Activated gamma-delta T cell treated with Interleukin-2 at 50 U/mL for 16 hours (primary cell): ENCODE measurements at regions not wholly inside any gene's neighbourhood (a gene's known extent, or its start where the extent isn't known, plus 50 kb on each side); places are given as distances from the start of the nearest gene placed in this dataset.

Source experiments
- DNase-seq: peaks from one replicate; pipeline ENCODE4 v3.0.0-alpha.2; 2020

DNA sequence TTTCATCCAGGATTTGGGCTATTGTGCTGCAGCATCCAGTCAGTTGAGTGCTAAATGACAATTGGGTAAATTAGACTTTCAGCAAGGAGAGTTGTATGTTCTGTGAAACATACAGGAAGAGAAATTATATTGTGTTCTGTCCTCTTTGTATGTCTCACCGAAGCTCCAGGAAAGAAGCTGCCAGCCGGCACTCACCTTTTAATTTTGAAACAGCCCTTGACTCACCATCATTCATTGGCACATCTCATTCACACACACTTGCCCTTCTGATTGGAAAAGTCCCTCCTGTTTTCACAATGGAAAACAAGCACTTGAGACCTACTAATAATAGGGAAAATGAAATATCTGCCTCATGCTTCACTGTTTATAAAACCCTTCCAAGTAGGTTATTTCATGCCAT, 495.6 kb downstream of the RPS24 start:
- no peak for DNase-seq

DNA sequence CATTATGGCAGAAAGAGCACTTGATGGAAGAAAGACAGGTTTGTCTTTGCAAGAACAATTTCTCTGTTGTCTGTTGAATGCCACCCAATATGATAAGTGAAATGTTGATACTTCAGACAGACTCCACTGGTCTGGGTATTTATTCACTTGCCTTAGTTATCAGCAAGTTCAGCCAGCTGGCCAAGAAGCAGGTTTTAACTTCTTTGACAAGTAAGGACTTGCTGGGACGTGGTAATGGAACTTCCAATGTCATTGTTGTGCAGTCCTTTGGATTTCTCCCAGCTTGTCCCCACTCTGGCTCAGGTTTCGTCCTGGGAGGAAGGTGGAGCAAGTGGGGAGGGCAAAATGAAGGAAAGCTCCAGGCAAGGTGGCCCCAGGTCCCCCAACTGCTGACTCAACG, 497.4 kb downstream of the RPS24 start:
- no peak for DNase-seq

- no peak for DNase-seq
Observed at GRCh38 chr10:78532480-78533042, 498.9 kb downstream of the RPS24 start.

GRCh38 chr10:78533098-78533497, 499.4 kb downstream of the RPS24 start:
- no peak for DNase-seq

DNA sequence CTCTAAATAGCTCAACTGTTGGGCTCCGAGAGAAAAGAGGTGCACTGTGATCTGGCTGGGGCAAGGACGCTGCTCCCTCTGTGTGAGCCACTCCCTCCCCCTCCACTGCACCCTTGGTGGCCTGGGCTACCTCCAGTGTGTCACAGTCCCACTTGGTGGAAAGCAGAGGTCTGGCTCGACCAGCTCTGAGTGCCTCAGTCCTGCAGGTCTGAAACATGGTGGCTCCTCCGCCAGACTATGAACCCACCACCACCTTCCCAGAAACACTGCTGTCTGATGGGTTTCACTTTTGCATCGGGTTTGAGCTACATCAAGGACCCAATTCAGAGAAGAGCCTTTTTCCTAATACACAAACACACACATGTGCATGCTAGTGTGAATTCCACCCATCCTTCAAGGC, 500.1 kb downstream of the RPS24 start:
- no peak for DNase-seq

DNA sequence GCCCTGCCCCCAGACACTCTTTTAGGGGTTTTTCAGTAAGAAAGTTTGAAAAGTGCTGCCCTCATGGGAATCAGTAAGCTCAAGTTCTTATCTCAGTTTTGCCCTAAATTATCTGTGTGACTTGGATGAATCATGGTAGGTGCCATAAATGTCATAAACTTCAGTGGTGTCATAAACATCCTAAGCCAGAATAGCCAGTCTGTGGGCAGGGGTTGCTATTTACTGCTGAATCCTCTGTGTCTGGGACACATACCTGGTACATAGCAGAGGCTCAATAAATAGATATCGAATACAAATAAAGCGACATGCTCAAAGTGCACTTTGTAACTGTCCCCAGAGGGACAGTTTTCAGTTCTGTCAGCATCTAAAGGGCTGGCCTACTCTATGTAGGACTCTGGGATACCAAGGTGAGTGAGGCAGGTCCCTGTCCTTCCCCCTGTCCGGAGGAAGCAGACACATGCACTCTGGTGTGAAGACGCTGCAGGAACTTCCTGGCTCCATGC, 502.1 kb downstream of the RPS24 start:
- DNase-seq, result no peak

DNA sequence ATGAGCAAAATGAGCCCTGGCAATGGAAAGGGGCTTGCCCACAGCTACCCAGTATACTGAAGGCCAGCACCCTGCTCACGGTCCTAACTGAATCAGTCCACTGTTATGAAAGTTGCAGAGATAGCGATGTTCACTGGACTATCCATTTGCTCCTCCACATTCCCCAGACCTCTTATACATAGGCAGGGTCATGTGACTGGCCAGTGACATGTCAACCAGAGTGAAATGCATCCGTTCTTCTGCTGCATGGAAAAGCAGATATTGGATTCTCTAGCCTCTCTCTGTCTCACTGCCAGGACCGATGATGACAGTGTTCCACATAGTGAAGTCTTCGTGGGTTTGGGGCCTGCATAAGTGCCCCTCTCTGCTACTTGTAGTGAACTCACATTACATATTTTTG, 503.4 kb downstream of the RPS24 start:
- no peak for DNase-seq

DNA sequence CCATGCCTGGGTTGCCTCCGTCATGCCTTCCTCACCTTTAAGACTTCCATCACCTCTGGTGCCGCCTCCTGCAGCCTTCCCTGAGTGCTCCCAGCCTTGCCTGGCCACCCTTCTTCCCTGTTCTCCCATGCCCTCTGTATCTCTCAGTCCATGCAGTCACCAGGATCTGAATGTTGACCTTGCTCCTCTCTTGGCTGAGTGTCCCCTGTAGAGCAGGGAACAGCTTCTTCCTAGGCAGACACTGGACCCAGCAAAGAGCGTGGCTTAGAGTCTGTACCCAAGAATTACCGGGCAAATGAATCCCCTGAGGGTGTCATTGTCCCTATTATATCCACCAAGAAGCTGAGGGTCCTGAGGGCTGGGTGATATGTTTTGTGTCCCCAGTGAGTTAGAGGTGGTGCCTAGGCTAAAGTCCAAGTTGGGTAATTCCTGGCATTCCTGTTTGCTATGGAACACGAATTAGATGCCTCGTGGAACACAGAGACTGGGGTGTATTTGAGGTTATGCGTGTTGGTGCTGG, 505.6 kb downstream of the RPS24 start:
- DNase-seq, result no peak

DNA sequence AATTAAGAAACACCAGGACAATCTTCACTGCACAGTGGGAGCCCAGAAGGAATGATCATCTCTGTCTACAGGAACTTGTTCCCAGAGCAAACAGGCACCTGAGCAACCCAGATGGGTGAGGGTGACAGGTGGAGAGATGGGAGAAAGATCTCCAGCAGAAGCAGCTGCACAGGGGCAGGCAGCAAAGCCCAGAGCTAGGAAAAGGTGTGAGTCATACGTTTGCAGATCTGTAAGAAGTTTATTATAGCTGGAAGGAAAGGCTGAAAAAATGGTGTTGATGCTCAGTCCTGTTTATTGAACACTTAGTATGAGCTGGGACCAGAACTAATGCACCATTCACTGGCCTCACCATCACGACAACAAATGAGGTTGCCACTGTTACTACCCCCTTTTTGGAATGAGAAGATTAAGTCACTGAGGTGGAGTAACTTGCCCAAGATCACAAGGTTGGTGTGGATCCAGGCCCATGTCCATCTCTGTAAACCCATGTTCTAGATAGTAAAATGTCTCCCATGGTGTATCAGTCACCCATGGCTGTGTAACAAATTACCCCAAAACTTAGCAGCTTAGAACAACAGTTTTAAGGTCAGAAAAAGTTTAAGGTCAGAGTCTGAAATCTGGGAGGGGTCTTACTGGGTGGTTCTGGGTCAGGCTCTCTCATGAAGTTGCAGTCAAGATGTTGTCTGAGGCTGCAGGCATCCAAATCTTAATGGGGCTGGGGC, 506.9 kb downstream of the RPS24 start:
- no peak for DNase-seq

GRCh38 chr10:78541481-78542140, 507.9 kb downstream of the RPS24 start:
- no peak for DNase-seq

GRCh38 chr10:78542141-78542489, 508.5 kb downstream of the RPS24 start:
- no peak for DNase-seq

DNA sequence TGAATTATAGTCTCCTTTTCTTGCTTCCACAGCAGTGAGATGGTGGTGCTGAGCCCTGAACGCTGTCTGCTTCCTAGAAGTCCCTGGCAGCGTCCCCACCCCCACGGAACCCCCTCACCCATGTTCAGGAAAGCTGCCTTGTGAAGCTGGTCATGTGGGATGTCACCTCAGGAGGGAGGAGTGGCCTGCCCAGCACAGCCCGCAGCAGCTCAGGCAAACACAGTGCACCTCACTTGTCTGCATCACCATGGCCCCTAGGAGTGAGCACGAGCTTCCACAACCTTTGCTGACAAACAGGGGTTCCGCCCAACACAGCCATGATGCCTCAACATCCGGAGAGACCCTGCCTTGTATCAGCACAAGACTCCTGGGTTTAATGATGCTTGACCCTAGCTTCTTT, 508.9 kb downstream of the RPS24 start:
- DNase-seq, result no peak

DNA sequence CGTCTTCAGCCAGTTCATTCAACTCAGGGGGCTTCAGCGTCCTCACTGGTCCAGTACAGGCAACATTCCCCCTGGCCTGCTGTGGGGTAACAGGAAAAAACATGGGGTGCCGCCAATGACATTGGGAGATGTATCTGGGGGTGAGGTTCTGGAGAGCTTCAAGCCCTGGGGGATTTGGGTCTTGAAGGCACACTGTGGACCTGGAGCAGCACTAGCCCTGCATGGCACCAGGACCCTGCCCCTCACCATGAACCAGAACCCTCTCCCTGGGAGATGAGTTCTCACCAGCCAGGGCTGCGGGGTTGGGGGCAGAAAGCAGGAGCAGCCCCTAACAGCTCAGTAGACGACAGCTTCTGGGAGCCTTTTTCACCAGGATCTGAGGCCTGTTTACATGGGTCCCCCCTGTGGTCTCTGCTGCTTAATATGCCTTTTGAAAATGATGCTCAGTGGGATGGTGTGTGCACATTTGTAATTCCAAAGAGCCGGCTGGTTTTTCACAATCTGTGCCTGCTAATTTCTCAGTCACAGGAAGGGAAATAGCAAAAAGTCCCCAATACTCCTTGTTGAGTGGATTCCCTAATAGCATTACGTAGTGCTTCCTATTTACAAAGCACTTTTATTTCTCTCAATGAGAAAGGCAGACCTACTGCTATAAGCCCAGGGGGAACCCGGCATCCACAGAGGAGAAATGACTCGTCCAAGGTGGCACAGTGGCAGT, 509.5 kb downstream of the RPS24 start:
- DNase-seq, result no peak

- DNase-seq, result no peak
Observed at GRCh38 chr10:78543749-78544362, 510.2 kb downstream of the RPS24 start.

DNA sequence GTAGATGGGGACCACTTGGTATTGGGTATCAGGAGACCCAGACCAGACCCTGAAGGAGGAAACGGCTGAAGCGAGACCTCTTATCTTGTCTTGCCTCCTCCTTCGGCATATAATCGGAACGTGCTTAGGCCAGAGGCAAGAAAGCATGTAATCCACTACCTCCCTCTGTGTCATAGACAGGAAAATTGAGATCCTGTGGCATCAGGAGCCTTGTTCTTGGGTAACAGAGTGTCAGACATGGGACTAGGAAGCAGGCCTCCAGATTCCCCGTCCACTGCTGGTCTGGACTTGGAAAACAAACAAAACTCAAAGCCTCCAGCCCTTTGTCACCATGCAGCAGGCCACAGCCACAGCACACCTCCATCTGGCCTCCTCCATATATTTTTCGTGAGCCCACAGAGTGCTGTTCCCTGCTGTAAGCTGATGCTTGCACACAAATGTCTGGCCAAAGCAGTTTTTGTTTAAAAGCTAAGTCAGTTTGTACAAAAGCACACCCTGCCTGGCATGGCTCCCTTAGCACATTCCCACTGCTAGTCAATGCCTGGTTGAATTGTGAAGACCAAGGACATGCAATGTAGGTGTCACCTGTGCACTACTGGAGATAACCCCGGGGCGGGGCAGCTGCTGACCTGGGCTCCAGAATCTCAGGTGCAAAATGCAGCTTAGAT, 510.9 kb downstream of the RPS24 start:
- no peak for DNase-seq

GRCh38 chr10:78545756-78546155, 512.1 kb downstream of the RPS24 start:
- DNase-seq, result no peak

DNA sequence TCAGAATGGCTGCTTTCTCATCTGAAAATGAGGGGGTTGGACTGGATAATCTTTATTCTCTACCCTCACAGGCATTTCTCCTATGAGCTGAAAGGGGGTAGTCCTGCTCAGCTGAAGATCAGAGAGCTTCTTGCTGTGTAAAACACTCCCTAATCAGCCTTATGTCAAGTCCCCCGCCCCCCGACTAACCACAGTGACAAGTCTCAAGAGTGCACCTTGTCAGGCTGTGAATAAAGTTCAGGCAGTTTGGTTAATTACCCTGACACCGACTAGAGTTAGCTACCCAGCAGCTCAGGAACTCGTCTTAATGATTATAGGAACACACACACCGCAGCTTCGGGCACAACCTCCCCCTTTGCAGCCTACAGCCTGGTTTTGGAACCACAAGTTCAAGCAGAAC, 513.7 kb downstream of the RPS24 start:
- DNase-seq, result no peak

DNA sequence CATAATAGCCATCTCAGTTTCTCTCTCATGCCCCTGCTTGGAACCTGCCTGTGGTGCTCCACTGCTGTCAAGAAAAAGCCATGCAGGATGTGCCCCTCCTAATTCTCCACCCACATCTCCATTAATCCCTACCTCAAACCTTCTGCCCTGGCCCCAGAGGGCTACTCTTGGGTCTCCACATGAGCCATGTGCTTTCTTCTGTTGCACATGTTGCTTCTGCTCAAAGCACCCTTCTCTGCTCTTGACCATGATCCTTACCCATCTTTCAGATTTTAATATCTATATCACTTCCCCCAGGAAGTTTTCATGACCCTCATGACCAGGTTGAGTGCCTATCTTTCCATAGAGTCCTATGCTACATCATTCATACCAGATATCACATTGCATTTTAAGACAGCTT, 514.2 kb downstream of the RPS24 start:
- no peak for DNase-seq

DNA sequence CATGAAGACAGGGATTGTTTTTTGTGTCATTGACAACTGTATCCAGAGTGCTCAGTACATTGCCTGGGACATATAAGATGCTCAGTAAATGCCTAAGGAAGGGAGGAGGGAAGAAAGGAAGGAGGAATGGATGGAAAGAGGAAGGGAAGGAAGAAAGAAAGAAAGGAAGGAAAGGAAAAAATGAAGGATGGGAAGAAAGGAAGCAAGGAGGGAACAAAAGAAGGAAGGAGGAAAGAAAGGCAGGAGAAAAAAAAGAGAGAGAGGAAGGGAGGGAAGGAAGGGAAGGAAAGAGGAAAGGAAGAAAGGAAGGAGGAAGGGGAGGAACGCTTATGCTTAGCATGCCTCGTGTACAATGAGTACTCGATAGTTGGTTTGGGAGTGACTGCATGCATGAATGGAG, 514.7 kb downstream of the RPS24 start:
- DNase-seq, result no peak

GRCh38 chr10:78549140-78549935, 515.7 kb downstream of the RPS24 start:
- DNase-seq, result no peak

DNA sequence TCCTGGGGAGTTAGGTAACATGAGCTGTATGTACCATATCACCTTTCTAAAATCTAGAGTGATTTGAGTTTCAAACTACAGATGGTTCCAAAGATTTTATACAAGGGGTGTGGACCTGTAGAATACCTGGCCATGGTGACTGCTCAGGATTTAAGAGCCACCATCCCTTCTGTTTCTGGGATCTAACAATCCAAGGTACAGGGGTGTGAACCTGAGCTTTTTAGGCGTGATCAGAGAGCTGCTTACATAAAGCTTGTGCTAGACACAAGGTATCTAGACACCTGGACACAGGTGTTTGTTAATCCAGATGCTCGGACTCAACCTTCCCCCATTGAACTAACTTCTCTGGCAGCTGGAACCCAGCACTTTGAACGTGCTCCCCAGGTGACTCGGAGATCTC, 516.4 kb downstream of the RPS24 start:
- no peak for DNase-seq

DNA sequence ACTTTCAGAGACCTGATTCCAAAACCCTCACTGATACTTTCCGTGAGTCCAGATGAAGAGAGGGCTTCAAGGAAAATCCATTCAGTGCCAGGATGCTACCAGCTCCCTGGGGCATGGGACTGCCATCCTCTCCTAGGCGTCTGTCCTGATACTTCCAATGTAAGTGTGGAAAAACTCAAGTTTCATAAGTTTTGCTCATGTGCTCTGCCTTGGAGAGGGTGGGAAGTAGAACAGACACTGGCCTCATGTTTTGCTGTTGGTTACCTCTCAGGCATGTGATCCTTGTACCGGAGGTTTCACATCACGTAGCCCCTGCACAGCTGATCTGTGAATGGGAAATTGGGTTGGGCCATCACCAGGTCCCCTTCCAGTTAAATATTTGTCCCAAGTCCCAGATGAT, 517.1 kb downstream of the RPS24 start:
- DNase-seq, result no peak
